ENCODE measurements at regions not wholly inside any gene's neighbourhood (a gene's known extent, or its start where the extent isn't known, plus 50 kb on each side); places are given as distances from the start of the nearest gene placed in this dataset.
"Not testable (repeated sequence)": the region's sequence is repeated elsewhere in the genome, so short reads cannot be mapped to it uniquely, and the experiment has no call there.

GRCh38 chr5:100691548-100691947 is 156.4 kb downstream of the FAM174A start:
- no peaks in the 10 kb centered on the region for H3K9me3 ChIP-seq (ENCODE audit: control insufficient read depth in 1 of 2, low read length in 2 of 2)
- no peaks in the 10 kb centered on the region for H3K36me3 ChIP-seq (ENCODE audit: control insufficient read depth in 1 of 2, insufficient read depth in 2 of 2, low read length in 2 of 2)
- no peak overlapping the region for H3K4me3 ChIP-seq (ENCODE audit: low read depth in 1 of 2, low read length in 2 of 2)
- no peak overlapping the region for H3K9ac ChIP-seq (ENCODE audit: low read depth in 1 of 2, low read length in 2 of 2)
- H3K4me1 ChIP-seq (ENCODE audit: control insufficient read depth in 1 of 2, insufficient read depth in 2 of 2, low read length in 2 of 2), result no peaks in the 10 kb centered on the region
- no peak overlapping the region for H3K27ac ChIP-seq (ENCODE audit: low read depth, low read length)
- no peaks in the 10 kb centered on the region for H3K27me3 ChIP-seq (ENCODE audit: control insufficient read depth in 1 of 2, insufficient read depth in 2 of 2, low read length in 2 of 2)

GRCh38 chr5:100693481-100693880 is 158.3 kb downstream of the FAM174A start:
- Histone ChIP-seq H3K4me1 (ENCODE audit: control insufficient read depth in 1 of 2, insufficient read depth in 2 of 2, low read length in 2 of 2) (no peaks in the 10 kb centered on the region), H3K9me3 (ENCODE audit: control insufficient read depth in 1 of 2, low read length in 2 of 2) (no peaks in the 10 kb centered on the region), H3K27me3 (ENCODE audit: control insufficient read depth in 1 of 2, insufficient read depth in 2 of 2, low read length in 2 of 2) (no peaks in the 10 kb centered on the region), H3K9ac (ENCODE audit: low read depth in 1 of 2, low read length in 2 of 2) (no peak overlapping the region), H3K36me3 (ENCODE audit: control insufficient read depth in 1 of 2, insufficient read depth in 2 of 2, low read length in 2 of 2) (no peaks in the 10 kb centered on the region), H3K4me3 (ENCODE audit: low read depth in 1 of 2, low read length in 2 of 2) (no peak overlapping the region), H3K27ac (ENCODE audit: low read depth, low read length) (no peak overlapping the region)

DNA sequence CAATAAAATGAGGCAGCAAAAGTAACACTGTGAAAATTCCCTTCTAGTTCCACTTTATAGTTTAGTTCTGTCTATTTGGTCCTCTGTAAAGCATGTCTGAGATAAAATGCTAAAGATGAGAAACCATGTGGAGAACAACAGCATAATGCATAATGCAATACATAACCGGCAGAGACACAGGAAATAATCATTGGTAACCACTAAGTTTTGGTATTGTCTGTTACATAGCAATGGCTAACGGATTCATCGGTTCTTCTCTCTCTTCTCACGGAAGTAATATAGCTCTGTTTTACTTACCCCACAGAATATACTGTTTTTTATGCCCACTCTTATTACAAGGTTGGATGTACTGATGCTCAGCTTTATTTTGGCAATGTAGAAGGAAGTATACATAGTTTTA is 158.9 kb downstream of the FAM174A start:
- no peaks in the 10 kb centered on the region for H3K27me3 ChIP-seq (ENCODE audit: control insufficient read depth in 1 of 2, insufficient read depth in 2 of 2, low read length in 2 of 2)
- no peaks in the 10 kb centered on the region for H3K9me3 ChIP-seq (ENCODE audit: control insufficient read depth in 1 of 2, low read length in 2 of 2)
- no peaks in the 10 kb centered on the region for H3K36me3 ChIP-seq (ENCODE audit: control insufficient read depth in 1 of 2, insufficient read depth in 2 of 2, low read length in 2 of 2)
- no peak overlapping the region for H3K27ac ChIP-seq (ENCODE audit: low read depth, low read length)
- no peaks in the 10 kb centered on the region for H3K4me1 ChIP-seq (ENCODE audit: control insufficient read depth in 1 of 2, insufficient read depth in 2 of 2, low read length in 2 of 2)
- H3K9ac ChIP-seq (ENCODE audit: low read depth in 1 of 2, low read length in 2 of 2), result no peak overlapping the region
- H3K4me3 ChIP-seq (ENCODE audit: low read depth in 1 of 2, low read length in 2 of 2), result no peak overlapping the region

GRCh38 chr5:100697970-100698369 is 162.8 kb downstream of the FAM174A start:
- Histone ChIP-seq H3K36me3 (ENCODE audit: control insufficient read depth in 1 of 2, insufficient read depth in 2 of 2, low read length in 2 of 2) (no peaks in the 10 kb centered on the region), H3K27me3 (ENCODE audit: control insufficient read depth in 1 of 2, insufficient read depth in 2 of 2, low read length in 2 of 2) (no peaks in the 10 kb centered on the region), H3K9me3 (ENCODE audit: control insufficient read depth in 1 of 2, low read length in 2 of 2) (no peaks in the 10 kb centered on the region), H3K4me1 (ENCODE audit: control insufficient read depth in 1 of 2, insufficient read depth in 2 of 2, low read length in 2 of 2) (no peaks in the 10 kb centered on the region), H3K9ac (ENCODE audit: low read depth in 1 of 2, low read length in 2 of 2) (no peak overlapping the region), H3K4me3 (ENCODE audit: low read depth in 1 of 2, low read length in 2 of 2) (no peak overlapping the region), H3K27ac (ENCODE audit: low read depth, low read length) (no peak overlapping the region)

DNA sequence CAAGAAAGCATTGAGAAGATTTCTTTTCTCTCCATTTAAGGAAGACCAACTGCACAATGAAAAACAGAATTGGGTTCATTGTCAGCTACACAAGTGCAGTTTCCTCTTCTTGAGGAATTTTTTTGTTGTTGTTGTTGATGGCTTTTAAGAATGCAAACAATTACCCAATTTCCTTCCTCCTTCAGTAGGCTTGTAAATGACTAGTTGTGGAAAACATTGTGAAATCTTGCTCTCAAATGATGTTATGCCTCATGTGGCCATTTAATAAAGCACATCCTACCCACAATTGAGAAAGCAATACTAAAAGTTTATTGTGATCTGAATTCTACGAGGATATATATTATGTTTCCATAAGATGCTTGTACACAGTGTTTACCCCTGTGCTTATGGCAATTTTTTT is 171.6 kb downstream of the FAM174A start:
- no peak overlapping the region for H3K27ac ChIP-seq (ENCODE audit: low read depth, low read length)
- no peaks in the 10 kb centered on the region for H3K27me3 ChIP-seq (ENCODE audit: control insufficient read depth in 1 of 2, insufficient read depth in 2 of 2, low read length in 2 of 2)
- H3K36me3 ChIP-seq (ENCODE audit: control insufficient read depth in 1 of 2, insufficient read depth in 2 of 2, low read length in 2 of 2), result no peaks in the 10 kb centered on the region
- no peaks in the 10 kb centered on the region for H3K9me3 ChIP-seq (ENCODE audit: control insufficient read depth in 1 of 2, low read length in 2 of 2)
- no peaks in the 10 kb centered on the region for H3K4me1 ChIP-seq (ENCODE audit: control insufficient read depth in 1 of 2, insufficient read depth in 2 of 2, low read length in 2 of 2)
- H3K4me3 ChIP-seq (ENCODE audit: low read depth in 1 of 2, low read length in 2 of 2), result no peak overlapping the region
- H3K9ac ChIP-seq (ENCODE audit: low read depth in 1 of 2, low read length in 2 of 2), result no peak overlapping the region

DNA sequence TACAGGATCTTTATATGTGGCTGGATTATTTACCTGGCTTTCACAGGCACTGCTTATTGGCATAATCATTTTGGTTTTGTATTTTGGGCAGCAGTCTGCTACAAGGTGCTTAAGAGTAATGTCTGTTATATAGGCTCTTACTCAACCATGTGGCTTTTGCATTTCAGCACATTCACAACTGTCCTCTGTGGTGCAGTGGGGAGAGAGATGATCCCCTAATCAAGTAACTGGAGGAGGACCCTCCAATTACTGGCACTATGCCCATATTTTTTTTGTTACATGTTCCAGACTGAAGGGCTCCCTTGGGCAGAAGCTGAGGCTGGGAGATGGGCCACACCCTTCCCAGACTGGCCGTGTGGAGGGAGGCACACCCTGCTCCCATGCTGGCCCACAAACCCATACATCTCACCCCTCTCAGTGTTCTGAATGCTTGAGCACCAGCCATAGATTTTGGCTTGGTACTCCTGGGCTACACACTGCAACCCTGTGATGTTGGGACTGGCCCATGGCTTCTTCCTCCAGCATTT is 173.5 kb downstream of the FAM174A start:
- Histone ChIP-seq H3K9me3 (ENCODE audit: control insufficient read depth in 1 of 2, low read length in 2 of 2) (no peaks in the 10 kb centered on the region), H3K4me1 (ENCODE audit: control insufficient read depth in 1 of 2, insufficient read depth in 2 of 2, low read length in 2 of 2) (no peaks in the 10 kb centered on the region), H3K36me3 (ENCODE audit: control insufficient read depth in 1 of 2, insufficient read depth in 2 of 2, low read length in 2 of 2) (no peaks in the 10 kb centered on the region), H3K27ac (ENCODE audit: low read depth, low read length) (no peak overlapping the region), H3K4me3 (ENCODE audit: low read depth in 1 of 2, low read length in 2 of 2) (no peak overlapping the region), H3K27me3 (ENCODE audit: control insufficient read depth in 1 of 2, insufficient read depth in 2 of 2, low read length in 2 of 2) (no peaks in the 10 kb centered on the region), H3K9ac (ENCODE audit: low read depth in 1 of 2, low read length in 2 of 2) (no peak overlapping the region)

DNA sequence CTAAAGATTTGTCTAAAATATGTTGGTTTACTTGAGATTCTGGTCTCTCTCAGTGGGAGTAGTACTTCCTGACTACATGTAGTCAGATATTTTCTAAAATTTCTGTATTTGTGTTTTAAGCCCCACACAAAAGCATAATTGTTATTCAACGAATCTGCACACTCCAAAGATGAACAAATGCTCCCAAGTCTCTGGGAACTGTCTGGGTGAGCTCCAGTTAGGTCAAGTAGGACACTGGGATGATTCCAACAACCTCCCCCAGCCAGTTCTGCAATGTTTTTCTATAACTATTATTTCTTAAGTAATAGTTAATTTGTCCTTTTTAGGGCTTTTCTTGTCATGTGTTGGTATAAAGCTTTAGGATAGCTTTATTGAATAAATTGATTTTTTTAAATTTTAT is 174.6 kb downstream of the FAM174A start:
- H3K27ac ChIP-seq (ENCODE audit: low read depth, low read length), result no peak overlapping the region
- H3K27me3 ChIP-seq (ENCODE audit: control insufficient read depth in 1 of 2, insufficient read depth in 2 of 2, low read length in 2 of 2), result no peaks in the 10 kb centered on the region
- H3K9ac ChIP-seq (ENCODE audit: low read depth in 1 of 2, low read length in 2 of 2), result no peak overlapping the region
- no peaks in the 10 kb centered on the region for H3K9me3 ChIP-seq (ENCODE audit: control insufficient read depth in 1 of 2, low read length in 2 of 2)
- no peak overlapping the region for H3K4me3 ChIP-seq (ENCODE audit: low read depth in 1 of 2, low read length in 2 of 2)
- H3K36me3 ChIP-seq (ENCODE audit: control insufficient read depth in 1 of 2, insufficient read depth in 2 of 2, low read length in 2 of 2), result no peaks in the 10 kb centered on the region
- no peaks in the 10 kb centered on the region for H3K4me1 ChIP-seq (ENCODE audit: control insufficient read depth in 1 of 2, insufficient read depth in 2 of 2, low read length in 2 of 2)

- not testable (repeated sequence) for H3K4me1 ChIP-seq (ENCODE audit: control insufficient read depth in 1 of 2, insufficient read depth in 2 of 2, low read length in 2 of 2); H3K9me3 ChIP-seq (ENCODE audit: control insufficient read depth in 1 of 2, low read length in 2 of 2); H3K27me3 ChIP-seq (ENCODE audit: control insufficient read depth in 1 of 2, insufficient read depth in 2 of 2, low read length in 2 of 2); H3K9ac ChIP-seq (ENCODE audit: low read depth in 1 of 2, low read length in 2 of 2); H3K36me3 ChIP-seq (ENCODE audit: control insufficient read depth in 1 of 2, insufficient read depth in 2 of 2, low read length in 2 of 2); H3K4me3 ChIP-seq (ENCODE audit: low read depth in 1 of 2, low read length in 2 of 2); H3K27ac ChIP-seq (ENCODE audit: low read depth, low read length)
Measured at GRCh38 chr5:100714780-100715179, 179.6 kb downstream of the FAM174A start.

GRCh38 chr5:100722657-100723056 is 180.4 kb downstream of the ST8SIA4 start:
- H3K9ac ChIP-seq (ENCODE audit: low read depth in 1 of 2, low read length in 2 of 2), result no peak overlapping the region

DNA sequence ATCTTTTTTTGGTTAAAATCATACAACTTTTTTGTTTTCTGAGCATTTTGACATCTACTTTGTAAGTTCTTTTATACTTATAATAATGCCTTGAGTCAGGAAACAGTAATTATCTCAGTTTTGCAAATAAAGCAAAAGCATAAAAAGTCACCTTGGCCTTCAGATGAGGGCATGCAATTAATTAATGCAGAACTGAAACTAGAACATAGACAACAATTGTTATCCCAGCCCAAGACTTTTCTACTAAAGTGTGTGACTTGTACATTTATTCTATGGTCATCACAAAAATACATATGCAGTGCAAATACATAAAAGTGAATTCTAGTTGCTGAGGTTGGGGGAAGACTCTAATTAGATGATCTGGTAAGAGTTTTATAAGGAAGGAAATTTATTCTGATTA is 179.9 kb downstream of the ST8SIA4 start:
- Histone ChIP-seq H3K4me1 (ENCODE audit: control insufficient read depth in 1 of 2, insufficient read depth in 2 of 2, low read length in 2 of 2) (no peaks in the 10 kb centered on the region), H3K9ac (ENCODE audit: low read depth in 1 of 2, low read length in 2 of 2) (no peak overlapping the region), H3K27ac (ENCODE audit: low read depth, low read length) (no peak overlapping the region), H3K9me3 (ENCODE audit: control insufficient read depth in 1 of 2, low read length in 2 of 2) (no peaks in the 10 kb centered on the region), H3K27me3 (ENCODE audit: control insufficient read depth in 1 of 2, insufficient read depth in 2 of 2, low read length in 2 of 2) (no peaks in the 10 kb centered on the region), H3K36me3 (ENCODE audit: control insufficient read depth in 1 of 2, insufficient read depth in 2 of 2, low read length in 2 of 2) (no peaks in the 10 kb centered on the region), H3K4me3 (ENCODE audit: low read depth in 1 of 2, low read length in 2 of 2) (no peak overlapping the region)

More at GRCh38 chr5:100722657-100723056, 180.4 kb downstream of the ST8SIA4 start:
- no peaks in the 10 kb centered on the region for H3K4me1 ChIP-seq (ENCODE audit: control insufficient read depth in 1 of 2, insufficient read depth in 2 of 2, low read length in 2 of 2)
- no peak overlapping the region for H3K27ac ChIP-seq (ENCODE audit: low read depth, low read length)
- no peaks in the 10 kb centered on the region for H3K9me3 ChIP-seq (ENCODE audit: control insufficient read depth in 1 of 2, low read length in 2 of 2)
- no peaks in the 10 kb centered on the region for H3K36me3 ChIP-seq (ENCODE audit: control insufficient read depth in 1 of 2, insufficient read depth in 2 of 2, low read length in 2 of 2)
- no peaks in the 10 kb centered on the region for H3K27me3 ChIP-seq (ENCODE audit: control insufficient read depth in 1 of 2, insufficient read depth in 2 of 2, low read length in 2 of 2)
- no peak overlapping the region for H3K4me3 ChIP-seq (ENCODE audit: low read depth in 1 of 2, low read length in 2 of 2)

DNA sequence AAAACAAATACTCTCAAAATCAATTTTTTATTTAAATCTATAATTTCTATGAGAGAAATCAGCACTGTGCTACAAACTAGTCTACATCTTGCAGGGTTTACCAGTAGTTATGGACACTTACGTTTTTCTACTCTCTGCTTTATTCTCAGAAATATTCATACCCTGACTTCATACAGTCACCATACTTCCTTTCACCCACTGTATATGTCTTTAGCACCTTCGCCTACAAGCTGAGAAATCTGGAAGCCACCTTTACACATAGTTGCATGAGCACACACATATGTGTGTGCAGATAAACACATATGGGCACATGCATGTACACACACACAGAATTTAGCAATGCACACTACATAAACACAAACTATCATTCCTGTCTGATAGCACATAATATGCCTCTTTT is 177.0 kb downstream of the ST8SIA4 start:
- no peaks in the 10 kb centered on the region for H3K27me3 ChIP-seq (ENCODE audit: control insufficient read depth in 1 of 2, insufficient read depth in 2 of 2, low read length in 2 of 2)
- no peaks in the 10 kb centered on the region for H3K4me1 ChIP-seq (ENCODE audit: control insufficient read depth in 1 of 2, insufficient read depth in 2 of 2, low read length in 2 of 2)
- no peak overlapping the region for H3K27ac ChIP-seq (ENCODE audit: low read depth, low read length)
- no peaks in the 10 kb centered on the region for H3K9me3 ChIP-seq (ENCODE audit: control insufficient read depth in 1 of 2, low read length in 2 of 2)
- H3K4me3 ChIP-seq (ENCODE audit: low read depth in 1 of 2, low read length in 2 of 2), result no peak overlapping the region
- H3K9ac ChIP-seq (ENCODE audit: low read depth in 1 of 2, low read length in 2 of 2), result no peak overlapping the region
- no peaks in the 10 kb centered on the region for H3K36me3 ChIP-seq (ENCODE audit: control insufficient read depth in 1 of 2, insufficient read depth in 2 of 2, low read length in 2 of 2)
